ENCODE measurements at regions not wholly inside any gene's neighbourhood (a gene's known extent, or its start where the extent isn't known, plus 50 kb on each side); places are given as distances from the start of the nearest gene placed in this dataset.
"Not testable (repeated sequence)": the region's sequence is repeated elsewhere in the genome, so short reads cannot be mapped to it uniquely, and the experiment has no call there.

DNA sequence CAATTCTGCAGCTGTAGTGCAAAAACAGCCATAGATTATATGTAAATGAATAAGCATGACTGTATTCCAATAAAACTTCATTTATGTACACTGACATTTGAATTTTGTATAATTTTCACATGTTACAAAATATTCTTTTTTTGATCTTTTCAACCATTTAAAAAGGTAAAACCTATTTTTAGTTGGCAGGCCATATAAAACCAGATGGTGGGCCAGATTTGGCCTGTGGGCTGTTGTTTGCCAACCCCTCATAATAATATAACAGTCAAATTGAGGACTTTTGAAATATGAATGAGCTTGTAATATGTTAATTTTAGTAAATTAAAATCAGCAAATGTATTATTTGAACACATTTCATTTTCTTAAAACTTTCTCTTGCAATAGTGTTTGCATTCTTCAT, 913.4 kb downstream of the TLE1 start:
- no peak for DNase-seq (ENCODE audit: low read depth)

- peak; percentile 60 for DNase-seq (ENCODE audit: low read depth)
Measured at GRCh38 chr9:80775530-80775929, 913.8 kb downstream of the TLE1 start.

DNA sequence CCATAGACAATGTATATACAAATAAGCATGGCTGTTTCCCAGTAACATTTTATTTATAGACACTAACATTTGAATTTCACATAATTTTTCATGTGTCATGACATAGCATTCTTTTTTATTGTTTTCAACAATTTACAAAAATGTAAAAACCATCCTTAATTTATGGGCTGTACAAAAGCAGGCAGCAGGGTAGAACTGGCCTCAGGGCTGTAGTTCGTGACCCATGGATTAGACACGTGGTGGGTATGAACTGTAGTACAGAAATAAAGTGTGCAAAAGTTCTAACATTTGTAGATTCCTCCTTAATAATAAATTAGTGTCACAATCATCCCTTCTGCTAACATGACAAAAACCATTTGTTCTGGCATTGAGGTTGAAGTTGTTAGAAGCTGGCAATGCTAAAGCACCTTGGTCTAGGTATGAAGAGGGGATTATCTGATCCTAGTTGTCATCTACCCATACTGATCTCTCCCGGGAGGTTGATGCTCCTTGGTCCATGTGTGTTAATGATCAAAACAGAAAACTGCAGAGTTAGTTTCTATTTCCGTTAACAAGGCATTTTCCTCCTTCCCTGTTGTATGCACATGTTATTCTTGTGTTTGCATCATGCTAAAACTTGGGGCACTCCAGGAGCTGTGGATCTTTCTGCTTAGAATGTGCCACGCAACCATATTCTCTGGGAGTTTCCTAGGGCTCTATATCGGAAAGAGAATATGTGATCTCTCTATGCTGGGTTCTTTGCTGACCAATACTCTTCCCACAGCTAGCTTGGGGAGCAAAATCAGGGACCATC, 917.6 kb downstream of the TLE1 start:
- DNase-seq (ENCODE audit: low read depth), result no peak

DNA sequence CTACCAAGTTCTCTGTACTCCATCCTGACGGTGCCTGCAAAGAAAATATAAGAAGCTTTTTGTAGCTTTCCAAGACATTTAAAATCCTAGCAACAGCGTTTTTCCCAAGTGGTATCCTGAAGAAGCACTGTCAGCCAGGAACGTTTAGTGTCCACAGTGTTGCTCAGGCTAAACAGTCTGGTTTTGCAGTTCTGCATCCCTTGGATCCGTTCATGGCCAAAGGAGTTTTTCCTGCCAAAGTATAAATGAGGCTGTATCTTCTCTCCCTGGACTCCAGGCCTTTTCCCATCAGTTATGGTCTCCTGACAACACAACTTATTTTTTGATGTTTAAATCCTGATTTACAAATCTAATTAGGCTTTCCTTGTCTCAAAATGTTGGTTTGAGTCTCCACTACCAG, 925.8 kb downstream of the TLE1 start:
- no peak for DNase-seq (ENCODE audit: low read depth)

DNA sequence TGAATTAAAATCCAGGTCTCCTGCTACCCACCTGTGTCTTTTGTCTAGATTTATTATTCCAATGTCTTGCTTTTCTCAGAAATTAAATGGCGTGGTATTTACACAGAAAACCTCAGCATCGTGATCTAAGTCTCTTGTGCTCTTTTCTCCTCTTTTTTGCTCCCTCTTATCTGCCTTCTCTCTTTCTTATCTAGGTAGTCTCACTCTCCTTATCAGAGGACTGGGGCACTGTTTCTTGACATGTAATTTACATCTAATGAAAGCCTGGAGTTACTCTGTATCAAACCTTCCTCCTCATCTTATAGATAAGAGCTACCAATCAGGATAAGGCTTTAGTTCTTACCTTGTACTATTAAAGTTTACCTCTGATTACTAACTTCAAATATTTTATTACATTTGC, 933.8 kb downstream of the TLE1 start:
- no peak for DNase-seq (ENCODE audit: low read depth)

DNA sequence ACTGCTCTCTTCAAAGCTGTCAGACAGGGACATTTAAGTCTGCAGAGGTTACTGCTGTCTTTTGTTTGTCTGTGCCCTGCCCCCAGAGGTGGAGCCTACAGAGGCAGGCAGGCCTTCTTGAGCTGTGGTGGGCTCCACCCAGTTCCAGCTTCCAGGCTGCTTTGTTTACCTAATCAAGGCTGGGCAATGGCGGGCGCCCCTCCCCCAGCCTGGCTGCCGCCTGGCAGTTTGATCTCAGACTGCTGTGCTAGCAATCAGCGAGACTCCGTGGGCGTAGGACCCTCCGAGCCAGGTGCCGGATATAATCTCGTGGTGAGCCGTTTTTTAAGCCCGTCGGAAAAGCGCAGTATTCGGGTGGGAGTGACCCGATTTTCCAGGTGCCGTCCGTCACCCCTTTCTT, 942.3 kb downstream of the TLE1 start:
- DNase-seq (ENCODE audit: low read depth), result not testable (repeated sequence)

DNA sequence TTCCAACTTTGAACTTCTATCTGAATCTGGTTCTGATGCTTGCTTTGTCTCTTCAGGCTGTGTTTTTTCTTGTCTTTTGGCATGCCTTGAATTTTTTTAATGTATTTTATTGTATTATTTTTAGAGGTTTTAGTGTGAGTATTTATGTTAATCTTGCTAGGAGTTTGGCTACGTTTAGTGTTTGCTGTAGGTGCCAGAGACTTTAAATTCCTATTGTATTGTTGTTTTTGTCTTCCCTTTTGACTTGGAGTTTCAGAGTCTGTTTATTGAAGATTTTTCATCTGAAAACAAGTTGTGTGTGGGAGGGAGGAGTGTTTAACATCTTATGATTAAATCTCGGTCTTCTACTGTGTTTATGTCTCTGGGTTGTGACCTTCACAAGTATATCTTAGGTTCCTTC, 956.8 kb downstream of the TLE1 start:
- DNase-seq (ENCODE audit: low read depth), result no peak

- DNase-seq (ENCODE audit: low read depth), result no peak
Measured at GRCh38 chr9:80720579-80720978, 968.8 kb downstream of the TLE1 start.

GRCh38 chr9:80707120-80707519, 982.2 kb downstream of the TLE1 start:
- peak; percentile 52 for DNase-seq (ENCODE audit: low read depth)

GRCh38 chr9:80701061-80701460, 988.3 kb downstream of the TLE1 start:
- DNase-seq (ENCODE audit: low read depth), result peak; percentile 21

DNA sequence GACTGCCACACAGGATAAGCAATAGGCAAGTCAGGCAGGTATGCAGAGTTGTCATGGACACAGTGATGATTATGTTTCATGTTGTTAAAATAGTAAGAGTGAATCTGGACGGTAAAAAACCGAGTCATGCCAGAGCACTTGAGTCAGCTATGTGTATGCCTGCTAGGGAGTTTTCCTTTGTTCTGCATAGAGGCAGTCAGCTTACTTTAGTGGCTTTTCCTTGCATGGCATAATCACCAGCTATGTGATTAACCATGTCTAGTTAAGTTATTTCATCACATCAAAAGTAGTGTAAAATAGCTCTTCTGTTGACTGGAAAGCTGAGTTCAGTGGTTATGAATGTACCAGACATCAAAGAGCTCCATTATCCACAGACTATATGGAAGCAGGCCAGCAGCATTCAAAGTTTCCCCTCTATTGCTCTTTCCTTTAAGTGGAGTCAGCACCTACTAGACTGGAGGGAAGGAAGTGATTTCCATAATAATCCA, 989.8 kb downstream of the TLE1 start:
- DNase-seq (ENCODE audit: low read depth), result peak; percentile 83

DNA sequence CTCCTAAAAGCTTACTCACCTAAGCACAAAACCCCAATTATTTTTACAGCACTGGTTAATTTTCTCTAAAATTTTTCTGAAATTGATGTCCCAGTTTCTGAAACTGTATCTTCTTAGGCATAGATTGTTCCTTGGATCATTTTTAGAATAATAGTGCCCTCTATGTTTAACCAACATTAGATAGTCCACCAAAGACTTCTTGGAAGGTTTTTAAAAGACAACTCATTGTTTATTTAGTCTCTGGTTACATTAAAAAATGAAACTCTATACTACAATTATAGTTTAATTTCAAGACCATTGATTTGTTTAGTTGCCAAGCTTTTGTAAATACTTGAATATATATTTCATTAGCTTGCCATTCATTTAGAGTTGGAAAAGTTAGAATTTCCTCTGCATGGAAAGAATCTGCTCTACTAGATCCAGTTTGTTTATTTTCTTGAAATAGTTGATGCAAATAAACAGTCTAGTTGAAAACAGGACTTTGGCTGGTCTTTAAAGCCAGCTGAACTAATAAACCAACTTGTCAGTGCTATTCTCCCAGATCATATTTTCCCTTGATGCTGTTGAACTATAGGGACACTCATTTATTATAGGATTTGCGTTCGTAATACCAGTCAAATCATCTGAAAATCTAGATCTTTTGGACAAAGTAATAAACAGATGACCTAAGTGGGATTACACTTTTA, 990.5 kb downstream of the TLE1 start:
- peak; percentile 44 for DNase-seq (ENCODE audit: low read depth)

- no peak for DNase-seq (ENCODE audit: low read depth)
Measured at GRCh38 chr9:80692751-80693150, 996.6 kb downstream of the TLE1 start.

DNA sequence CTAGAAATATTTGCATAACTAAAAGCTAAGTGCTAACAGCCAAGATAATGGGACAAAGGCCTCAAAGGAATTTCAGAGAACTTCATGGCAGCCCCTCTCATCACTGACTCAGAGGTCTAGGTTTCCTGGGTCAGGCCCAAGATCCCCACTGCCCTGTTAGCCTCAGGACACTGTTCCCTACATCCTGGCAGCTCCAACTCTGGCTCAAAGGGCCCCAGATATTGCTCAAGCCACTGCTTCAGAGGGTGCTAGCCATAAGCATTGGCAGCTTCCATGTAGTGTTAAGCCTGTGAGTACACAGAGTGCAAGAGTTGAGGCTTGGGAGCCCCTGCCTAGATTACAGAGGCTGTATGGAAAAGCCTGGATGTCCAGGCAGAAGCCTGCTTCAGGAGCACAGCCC, 998.1 kb downstream of the TLE1 start:
- no peak for DNase-seq (ENCODE audit: low read depth)

DNA sequence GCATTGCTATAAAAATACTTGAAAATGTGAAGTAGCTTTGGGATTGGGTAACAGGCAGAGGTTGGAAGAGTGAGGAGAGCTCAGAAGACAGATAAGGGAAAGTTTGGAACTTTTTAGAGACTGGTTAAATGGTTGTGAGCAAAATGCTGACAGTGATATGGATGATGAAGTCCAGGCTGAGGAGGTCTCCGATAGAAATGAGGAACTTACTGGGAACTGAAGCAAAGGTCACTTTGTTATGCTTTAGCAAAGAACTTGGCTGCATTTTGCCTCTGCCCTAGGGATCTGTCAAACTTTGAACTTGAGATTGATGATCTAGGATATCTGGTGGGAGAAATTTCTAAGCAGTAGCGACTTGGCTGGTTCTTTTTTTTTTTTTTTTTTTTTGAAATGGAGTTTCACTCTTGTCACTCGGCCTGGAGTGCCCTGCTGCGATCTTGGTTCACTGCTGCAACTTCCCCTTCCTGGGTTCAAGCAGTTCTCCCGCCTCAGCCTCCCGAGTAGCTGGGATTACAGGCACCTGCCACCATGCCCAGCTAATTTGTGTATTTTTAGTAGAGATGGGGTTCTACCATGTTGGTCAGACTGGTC, 998.9 kb downstream of the TLE1 start:
- no peak for DNase-seq (ENCODE audit: low read depth)

- no peak for DNase-seq (ENCODE audit: low read depth)
Measured at GRCh38 chr9:80679916-80680315, 1009.4 kb downstream of the TLE1 start.

DNA sequence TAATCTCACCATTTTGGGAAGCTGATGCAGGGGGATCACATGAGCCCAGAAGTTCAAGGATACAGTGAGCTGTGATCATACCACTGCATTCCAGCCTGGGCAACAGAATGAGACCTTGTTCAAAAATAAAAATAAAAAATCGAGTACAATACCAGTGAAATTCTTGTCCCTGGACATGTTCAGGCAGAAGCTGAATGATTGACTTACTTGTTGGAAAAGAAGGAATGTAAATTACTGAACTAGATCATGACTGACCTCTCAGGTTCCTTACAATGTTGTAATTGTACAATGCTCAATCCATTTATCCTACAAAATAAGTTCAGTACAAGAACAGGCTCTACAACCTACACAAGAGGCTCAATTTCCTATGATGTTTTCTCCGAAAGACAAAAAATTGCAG, 1010.4 kb downstream of the TLE1 start:
- no peak for DNase-seq (ENCODE audit: low read depth)

DNA sequence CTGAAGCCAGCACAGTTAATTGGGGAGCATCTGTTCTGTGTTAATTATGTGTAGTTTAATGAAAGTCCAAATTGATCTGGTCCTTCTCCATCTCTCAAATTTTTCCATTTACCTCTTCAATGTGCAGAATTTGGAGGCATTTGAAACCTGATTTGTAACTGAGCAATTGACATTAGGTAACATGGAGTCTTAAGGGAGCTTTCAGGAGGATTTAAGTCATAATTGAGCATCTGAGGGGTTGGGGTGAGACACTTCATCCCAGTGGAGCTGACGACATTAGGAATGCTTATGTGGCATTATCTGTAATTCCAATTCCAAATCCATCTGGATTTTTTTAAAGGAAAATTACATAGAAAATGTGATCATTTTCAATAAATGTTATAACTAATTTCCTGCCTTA, 1015.9 kb downstream of the TLE1 start:
- no peak for DNase-seq (ENCODE audit: low read depth)

DNA sequence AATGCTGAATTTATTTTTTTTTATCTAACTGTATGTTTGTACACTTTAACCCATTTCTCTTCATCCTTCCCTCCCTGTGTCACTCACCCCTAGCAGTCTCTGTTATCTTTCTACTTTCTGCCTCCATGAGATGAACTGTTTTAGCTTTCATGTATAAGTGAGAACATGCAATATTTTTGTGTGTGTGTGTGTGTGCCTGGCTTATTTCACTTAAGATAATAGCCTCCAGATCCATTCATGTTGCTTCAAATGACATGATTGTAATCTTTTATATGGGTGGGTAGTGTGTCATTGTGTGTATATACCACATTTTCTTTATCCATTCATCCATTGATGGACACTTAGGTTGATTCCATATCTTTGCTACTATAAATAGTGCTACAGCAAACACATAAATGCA, 1023.9 kb downstream of the TLE1 start:
- DNase-seq (ENCODE audit: low read depth), result no peak

GRCh38 chr9:80664327-80665210, 1024.8 kb downstream of the TLE1 start:
- no peak for DNase-seq (ENCODE audit: low read depth)

DNA sequence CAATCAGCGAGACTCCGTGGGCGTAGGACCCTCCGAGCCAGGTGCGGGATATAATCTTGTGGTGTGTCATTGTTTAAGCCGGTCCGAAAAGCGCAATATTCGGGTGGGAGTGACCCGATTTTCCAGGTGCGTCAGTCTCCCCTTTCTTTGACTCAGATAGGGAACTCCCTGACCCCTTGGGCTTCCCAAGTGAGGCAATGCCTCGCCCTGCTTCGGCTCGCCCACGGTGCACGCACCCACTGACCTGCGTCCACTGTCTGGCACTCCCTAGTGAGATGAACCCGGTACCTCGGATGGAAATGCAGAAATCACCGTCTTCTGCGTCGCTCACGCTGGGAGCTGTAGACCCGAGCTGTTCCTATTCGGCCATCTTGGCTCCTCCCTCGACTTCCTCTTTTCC, 1029.6 kb downstream of the TLE1 start:
- DNase-seq (ENCODE audit: low read depth), result not testable (repeated sequence)

DNA sequence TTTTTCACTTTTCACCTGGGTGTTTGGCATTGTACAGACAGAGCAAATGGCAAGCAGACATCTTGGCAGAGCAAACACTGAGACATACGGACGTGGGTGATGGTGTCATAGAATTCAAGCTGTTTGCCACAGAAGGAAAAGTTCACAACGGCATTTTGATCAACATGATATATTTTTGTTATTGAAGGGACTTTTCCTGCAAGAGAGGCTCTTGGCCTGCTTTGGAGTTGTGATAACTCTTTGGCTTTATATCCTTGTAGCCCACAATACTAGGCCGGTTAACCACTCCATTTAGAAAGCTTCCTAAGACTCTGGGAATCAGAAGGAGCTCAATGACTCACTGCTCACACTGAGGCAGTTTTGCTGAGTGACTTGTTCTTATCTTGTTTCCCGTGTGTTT, 1038.3 kb downstream of the TLE1 start:
- peak; percentile 44 for DNase-seq (ENCODE audit: low read depth)
